ENCODE measurements at regions not wholly inside any gene's neighbourhood (a gene's known extent, or its start where the extent isn't known, plus 50 kb on each side); places are given as distances from the start of the nearest gene placed in this dataset.
A peak's percentile ranks its signal among the peaks of the same experiment; 100 is the strongest.

DNA sequence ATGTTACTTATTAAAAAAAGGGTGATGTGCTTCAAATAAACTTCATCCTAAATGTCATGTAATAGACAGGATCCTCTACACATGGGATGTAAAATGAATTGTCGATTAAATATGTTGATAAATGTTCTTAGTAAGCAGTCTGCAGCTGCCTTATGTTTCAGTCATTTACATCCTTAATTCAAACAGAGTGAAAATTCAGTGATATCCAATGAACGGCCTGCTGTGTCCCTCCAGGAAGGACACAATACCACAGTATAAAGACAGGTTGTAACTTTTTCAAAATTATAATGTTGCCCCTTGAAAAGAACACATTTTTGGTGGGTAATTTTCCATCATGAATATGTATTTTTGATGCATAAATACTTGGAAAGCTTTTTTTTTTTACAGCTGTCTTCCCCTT lies 266.5 kb upstream of the SEMA3A start:
- Histone ChIP-seq H3K9ac (ENCODE audit: low read length) (no peak overlapping the region), H3K4me2 (ENCODE audit: low read length) (no peak overlapping the region), H3K9me2 (replicated peaks; ENCODE audit: low read length) (no peaks in the 10 kb centered on the region), H3K27me3 (ENCODE audit: low read length) (no peaks in the 10 kb centered on the region), H2AFZ (ENCODE audit: low read length) (no peak overlapping the region), H3K4me3 (ENCODE audit: low read length) (no peak overlapping the region), H3F3A (ENCODE audit: low read length, unreplicated experiment) (no peaks in the 10 kb centered on the region), H3K9me3 (ENCODE audit: low read length) (no peaks in the 10 kb centered on the region), H3K36me3 (ENCODE audit: low read depth, low read length) (no peaks in the 10 kb centered on the region), H4K20me1 (ENCODE audit: low read length) (no peaks in the 10 kb centered on the region), H3K27ac (ENCODE audit: low read length) (no peak overlapping the region), H3K79me2 (ENCODE audit: low read length) (no peaks in the 10 kb centered on the region), H3K4me1 (ENCODE audit: insufficient read depth, low read length) (no peaks in the 10 kb centered on the region)
- TF ChIP-seq EZH2phosphoT487 (IDR thresholded peaks at IDR 0.05; ENCODE audit: borderline replicate concordance, low read length) (no peak), EZH2 (IDR thresholded peaks at IDR 0.05; ENCODE audit: low read length, unreplicated experiment) (no peak)
- TF ChIP-seq, protein P1, sequence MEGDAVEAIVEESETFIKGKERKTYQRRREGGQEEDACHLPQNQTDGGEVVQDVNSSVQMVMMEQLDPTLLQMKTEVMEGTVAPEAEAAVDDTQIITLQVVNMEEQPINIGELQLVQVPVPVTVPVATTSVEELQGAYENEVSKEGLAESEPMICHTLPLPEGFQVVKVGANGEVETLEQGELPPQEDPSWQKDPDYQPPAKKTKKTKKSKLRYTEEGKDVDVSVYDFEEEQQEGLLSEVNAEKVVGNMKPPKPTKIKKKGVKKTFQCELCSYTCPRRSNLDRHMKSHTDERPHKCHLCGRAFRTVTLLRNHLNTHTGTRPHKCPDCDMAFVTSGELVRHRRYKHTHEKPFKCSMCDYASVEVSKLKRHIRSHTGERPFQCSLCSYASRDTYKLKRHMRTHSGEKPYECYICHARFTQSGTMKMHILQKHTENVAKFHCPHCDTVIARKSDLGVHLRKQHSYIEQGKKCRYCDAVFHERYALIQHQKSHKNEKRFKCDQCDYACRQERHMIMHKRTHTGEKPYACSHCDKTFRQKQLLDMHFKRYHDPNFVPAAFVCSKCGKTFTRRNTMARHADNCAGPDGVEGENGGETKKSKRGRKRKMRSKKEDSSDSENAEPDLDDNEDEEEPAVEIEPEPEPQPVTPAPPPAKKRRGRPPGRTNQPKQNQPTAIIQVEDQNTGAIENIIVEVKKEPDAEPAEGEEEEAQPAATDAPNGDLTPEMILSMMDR (conservative IDR thresholded peaks at IDR 0.05; ENCODE audit: low read depth, low read length) = no peak
- POLR2A ChIA-PET (ENCODE audit: unreplicated experiment) = no interaction called here
- CTCF ChIA-PET = no interaction called here
- DNase-seq (no peak), ATAC-seq (no peak)
- BruUV-seq (replicated peaks) = no TSS peak
- intact Hi-C loops (cut with micrococcal nuclease) = no loop called here

DNA sequence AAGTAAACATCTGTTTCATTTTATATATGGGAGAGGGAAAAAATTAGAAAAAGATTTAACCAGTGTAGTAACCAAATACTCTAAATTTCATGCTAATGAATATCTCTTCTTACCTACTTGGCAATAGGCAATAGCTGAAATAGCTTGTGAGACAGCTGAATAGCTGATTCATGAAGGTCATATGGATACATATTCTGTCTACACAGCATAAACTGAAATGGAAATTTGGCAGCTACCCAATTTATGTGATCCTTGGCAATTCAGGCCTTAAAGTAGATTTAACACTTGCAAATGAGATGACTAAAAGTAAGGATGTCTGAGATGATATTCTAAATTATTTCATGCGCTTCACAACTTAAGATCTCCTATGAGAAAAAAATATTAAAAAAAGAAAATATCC lies 261.2 kb upstream of the SEMA3A start:
- BruUV-seq (replicated peaks) = no TSS peak
- no peak overlapping the region for H3K4me3 ChIP-seq (ENCODE audit: low read length)
- no peaks in the 10 kb centered on the region for H3K36me3 ChIP-seq (ENCODE audit: low read depth, low read length)
- no peaks in the 10 kb centered on the region for H3K9me2 ChIP-seq (replicated peaks; ENCODE audit: low read length)
- no peaks in the 10 kb centered on the region for H3K27me3 ChIP-seq (ENCODE audit: low read length)
- H4K20me1 ChIP-seq (ENCODE audit: low read length) = no peaks in the 10 kb centered on the region
- no peak overlapping the region for H3K27ac ChIP-seq (ENCODE audit: low read length)
- no peak for ATAC-seq
- no peak for TF ChIP-seq EZH2 (IDR thresholded peaks at IDR 0.05; ENCODE audit: low read length, unreplicated experiment)
- TF ChIP-seq, protein P1 (conservative IDR thresholded peaks at IDR 0.05; ENCODE audit: low read depth, low read length) = no peak
- no peak for TF ChIP-seq EZH2phosphoT487 (IDR thresholded peaks at IDR 0.05; ENCODE audit: borderline replicate concordance, low read length)
- CTCF ChIA-PET = no interaction called here
- H3K9ac ChIP-seq (ENCODE audit: low read length) = no peak overlapping the region
- H3K9me3 ChIP-seq (ENCODE audit: low read length) = no peaks in the 10 kb centered on the region
- H2AFZ ChIP-seq (ENCODE audit: low read length) = no peak overlapping the region
- H3F3A ChIP-seq (ENCODE audit: low read length, unreplicated experiment) = no peaks in the 10 kb centered on the region
- DNase-seq = peak; percentile 22
- no peaks in the 10 kb centered on the region for H3K79me2 ChIP-seq (ENCODE audit: low read length)
- intact Hi-C loops (cut with micrococcal nuclease) = loop anchor here (2.0 kb wide), 1 partner anchor 265 kb away; no protein-coding TSS in a partner anchor
- H3K4me1 ChIP-seq (ENCODE audit: insufficient read depth, low read length) = peaks cover 16% of the 10 kb centered on the region
- no peak overlapping the region for H3K4me2 ChIP-seq (ENCODE audit: low read length)
- POLR2A ChIA-PET (ENCODE audit: unreplicated experiment) = no interaction called here

DNA sequence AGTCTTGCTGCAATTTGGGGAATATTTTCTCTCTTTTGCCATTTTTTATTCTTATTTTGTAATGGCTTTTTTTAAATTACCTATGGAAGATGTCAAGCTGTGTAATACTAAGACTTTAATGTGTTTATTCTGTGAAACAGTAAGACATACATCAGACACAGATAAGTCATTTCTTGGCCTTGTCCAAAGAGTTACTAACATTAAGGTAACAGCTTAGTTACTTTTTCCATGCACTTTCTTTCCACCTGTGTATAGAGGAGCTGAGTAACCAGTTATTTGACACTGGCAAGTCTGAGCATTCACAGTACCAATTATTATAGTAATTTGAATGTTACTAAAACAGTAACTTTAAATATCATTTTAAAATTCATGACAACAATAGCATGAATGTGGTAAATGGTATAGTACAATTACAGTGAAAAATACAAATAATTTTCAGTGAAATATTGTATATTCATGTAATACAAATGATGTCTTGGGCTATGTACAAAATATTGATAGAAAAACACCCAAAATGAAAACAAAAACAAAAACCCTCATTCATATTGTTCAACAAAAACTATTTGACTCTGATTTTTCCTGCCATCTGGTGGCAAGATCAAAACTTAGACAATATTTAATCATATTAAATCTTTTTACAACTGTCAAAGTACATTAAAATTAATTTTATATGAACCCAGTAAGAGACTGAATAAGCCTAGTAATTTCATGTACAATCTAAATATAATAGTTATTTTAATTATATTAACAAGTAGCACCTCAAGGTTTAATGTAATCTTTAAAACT lies 259.8 kb upstream of the SEMA3A start:
- BruUV-seq (replicated peaks) = no TSS peak
- no peak for TF ChIP-seq EZH2phosphoT487 (IDR thresholded peaks at IDR 0.05; ENCODE audit: borderline replicate concordance, low read length)
- TF ChIP-seq, protein P1 (conservative IDR thresholded peaks at IDR 0.05; ENCODE audit: low read depth, low read length) = peak; percentile 41
- CTCF ChIA-PET = interaction anchor here (0.6 to 1.1 kb wide), 5 partner anchors 41 to 531 kb away, joined by 3 to 5 read pairs (median 4); partner anchors contain the start of gene SEMA3A

More for the DNA sequence above, 259.8 kb upstream of the SEMA3A start:
- H3K4me3 ChIP-seq (ENCODE audit: low read length) = no peak overlapping the region
- H3K79me2 ChIP-seq (ENCODE audit: low read length) = no peaks in the 10 kb centered on the region
- DNase-seq (peak; percentile 37), ATAC-seq (peak; percentile 77)
- no peaks in the 10 kb centered on the region for H3K27me3 ChIP-seq (ENCODE audit: low read length)
- no peak overlapping the region for H2AFZ ChIP-seq (ENCODE audit: low read length)
- H3K9ac ChIP-seq (ENCODE audit: low read length) = no peak overlapping the region; the same call in 1 of the 2 replicates
- H3K9me3 ChIP-seq (ENCODE audit: low read length) = no peaks in the 10 kb centered on the region
- H3F3A ChIP-seq (ENCODE audit: low read length, unreplicated experiment) = no peaks in the 10 kb centered on the region
- intact Hi-C loops (cut with micrococcal nuclease) = loop anchor here (1.0 to 5.0 kb wide), 5 partner anchors 217 to 568 kb away; no protein-coding TSS in a partner anchor
- no peaks in the 10 kb centered on the region for H4K20me1 ChIP-seq (ENCODE audit: low read length)
- POLR2A ChIA-PET (ENCODE audit: unreplicated experiment) = no interaction called here
- no peaks in the 10 kb centered on the region for H3K9me2 ChIP-seq (replicated peaks; ENCODE audit: low read length)
- no peak overlapping the region for H3K4me2 ChIP-seq (ENCODE audit: low read length)
- peaks cover 22% of the 10 kb centered on the region for H3K4me1 ChIP-seq (ENCODE audit: insufficient read depth, low read length)
- no peaks in the 10 kb centered on the region for H3K36me3 ChIP-seq (ENCODE audit: low read depth, low read length)
- H3K27ac ChIP-seq (ENCODE audit: low read length) = peak overlapping the region; percentile 9; the same call in 1 of the 2 replicates

All from PC-3 (cell line).